Colonic mucosa (tissue), 4 donors: ENCODE measurements at regions not wholly inside any gene's neighbourhood (a gene's known extent, or its start where the extent isn't known, plus 50 kb on each side); places are given as distances from the start of the nearest gene placed in this dataset.

Experiments
- DNase-seq: peaks from one replicate; pipeline ENCODE4 v3.0.0-alpha.2; 2020
- H3K27ac ChIP-seq: fragments of 200-600 bp; one replicate; pipeline ENCODE4 v1.8.0; 2021
- H3K27me3 ChIP-seq: fragments of 200-600 bp; one replicate; pipeline ENCODE4 v1.8.0; 2021
- H3K36me3 ChIP-seq: fragments of 200-600 bp; one replicate; pipeline ENCODE4 v1.8.0; 2021
- H3K4me1 ChIP-seq: fragments of 200-600 bp; one replicate; pipeline ENCODE4 v1.8.0; 2021; ENCODE audit warnings: mild to moderate bottlenecking
- H3K4me3 ChIP-seq: fragments of 200-600 bp; one replicate; pipeline ENCODE4 v1.8.0; 2021
- H3K9ac ChIP-seq, 2 donors: one replicate each; pipeline ENCODE4 v1.7.0; 2013; ENCODE audit warnings: control low read depth in 2 of 2, low read depth in 2 of 2, low read length in 2 of 2
- H3K9me3 ChIP-seq: fragments of 200-600 bp; one replicate; pipeline ENCODE4 v1.8.0; 2021
- CTCF ChIP-seq: fragments of 200-600 bp; IDR thresholded peaks from one replicate; pipeline ENCODE4 v1.8.0; 2022; ENCODE audit warnings: antibody characterized with exemption, mild to moderate bottlenecking
- intact Hi-C: fragments of 100-400 bp; cut with DNase I; formaldehyde crosslinking; loops from one replicate; pipeline ENCODE4 v1.14.1; 2022
- donor health status: healthy.
- donor health status: DM: no; HTN: no; CAD: no.
- donor health status: DM: no; HTN: no; CAD: no.

- Histone ChIP-seq H3K9me3 (no peaks in the 10 kb centered on the region), H3K4me3 (no peak overlapping the region), H3K27ac (no peak overlapping the region), H3K9ac (no peak overlapping the region), H3K36me3 (no peaks in the 10 kb centered on the region), H3K4me1 (no peaks in the 10 kb centered on the region), H3K27me3 (no peaks in the 10 kb centered on the region)
- intact Hi-C loops = no loop called here
- TF ChIP-seq CTCF = no peak
- no peak for DNase-seq
Measured at GRCh38 chr6:165096868-165097267, 212.5 kb downstream of the C6orf118 start.

GRCh38 chr6:165096209-165096608, 213.2 kb downstream of the C6orf118 start:
- DNase-seq = no peak
- H3K27ac ChIP-seq = no peak overlapping the region
- H3K36me3 ChIP-seq = no peaks in the 10 kb centered on the region
- H3K4me3 ChIP-seq = no peak overlapping the region
- no peaks in the 10 kb centered on the region for H3K4me1 ChIP-seq
- TF ChIP-seq CTCF = no peak
- no peak overlapping the region for H3K9ac ChIP-seq
- H3K27me3 ChIP-seq = no peaks in the 10 kb centered on the region
- intact Hi-C loops = no loop called here
- H3K9me3 ChIP-seq = no peaks in the 10 kb centered on the region

GRCh38 chr6:165092881-165093595, 216.4 kb downstream of the C6orf118 start:
- TF ChIP-seq CTCF = no peak
- intact Hi-C loops = no loop called here
- DNase-seq = no peak
- Histone ChIP-seq H3K27me3 (no peaks in the 10 kb centered on the region), H3K4me3 (no peak overlapping the region), H3K9me3 (no peaks in the 10 kb centered on the region), H3K4me1 (no peaks in the 10 kb centered on the region), H3K27ac (no peak overlapping the region), H3K36me3 (no peaks in the 10 kb centered on the region), H3K9ac (no peak overlapping the region)

- intact Hi-C loops = no loop called here
- Histone ChIP-seq H3K4me3 (no peak overlapping the region), H3K27me3 (no peaks in the 10 kb centered on the region), H3K27ac (no peak overlapping the region), H3K4me1 (no peaks in the 10 kb centered on the region), H3K9ac (no peak overlapping the region), H3K9me3 (no peaks in the 10 kb centered on the region), H3K36me3 (no peaks in the 10 kb centered on the region)
- no peak for DNase-seq
- TF ChIP-seq CTCF = no peak
Measured at GRCh38 chr6:165091121-165091785, 218.2 kb downstream of the C6orf118 start.

- no peak overlapping the region for H3K27ac ChIP-seq
- no peaks in the 10 kb centered on the region for H3K27me3 ChIP-seq
- H3K4me1 ChIP-seq = no peaks in the 10 kb centered on the region
- DNase-seq = no peak
- no peak for TF ChIP-seq CTCF
- intact Hi-C loops = no loop called here
- no peak overlapping the region for H3K9ac ChIP-seq
- H3K9me3 ChIP-seq = no peaks in the 10 kb centered on the region
- no peaks in the 10 kb centered on the region for H3K36me3 ChIP-seq
- H3K4me3 ChIP-seq = no peak overlapping the region
Measured at GRCh38 chr6:165090242-165090641, 219.2 kb downstream of the C6orf118 start.
